GM23248 (cell line): ENCODE measurements at regions not wholly inside any gene's neighbourhood (a gene's known extent, or its start where the extent isn't known, plus 50 kb on each side); places are given as distances from the start of the nearest gene placed in this dataset.

Experiments
- DNase-seq: peaks from one replicate; pipeline ENCODE4 v3.0.0-alpha.2; 2015
- H2AFZ ChIP-seq: fragments of 200-600 bp; sonication (generic); 2 replicates; pipeline ENCODE4 v1.6.1; 2016; ENCODE audit warnings: antibody characterized with exemption
- H3F3A ChIP-seq: fragments of 200-600 bp; sonication (generic); 2 replicates; pipeline ENCODE4 v1.6.1; 2016; ENCODE audit warnings: mild to moderate bottlenecking, antibody characterized with exemption, mixed run types; ENCODE audit not compliant: insufficient read depth
- H3K27ac ChIP-seq: fragments of 200-600 bp; sonication (generic); 2 replicates; pipeline ENCODE4 v1.5.1; 2016; ENCODE audit warnings: mild to moderate bottlenecking
- H3K27me3 ChIP-seq: fragments of 200-600 bp; sonication (generic); replicated peaks from 2 replicates; pipeline ENCODE4 v1.6.1; 2016; ENCODE audit warnings: mild to moderate bottlenecking; ENCODE audit not compliant: insufficient read depth
- H3K36me3 ChIP-seq: fragments of 200-600 bp; sonication (generic); 2 replicates; pipeline ENCODE4 v1.6.1; 2016; ENCODE audit warnings: low read depth, mild to moderate bottlenecking
- H3K4me1 ChIP-seq: fragments of 200-600 bp; sonication (generic); 2 replicates; pipeline ENCODE4 v1.6.1; 2016; ENCODE audit warnings: mild to moderate bottlenecking; ENCODE audit not compliant: insufficient read depth
- H3K4me2 ChIP-seq: fragments of 200-600 bp; sonication (generic); one replicate; pipeline ENCODE4 v1.6.1; 2016; ENCODE audit warnings: mild to moderate bottlenecking; ENCODE audit not compliant: unreplicated experiment
- H3K4me3 ChIP-seq: fragments of 200-600 bp; sonication (generic); 2 replicates; pipeline ENCODE4 v1.5.1; 2016; ENCODE audit warnings: mild to moderate bottlenecking
- H3K79me2 ChIP-seq: fragments of 200-600 bp; sonication (generic); 2 replicates; pipeline ENCODE4 v1.6.1; 2016; ENCODE audit warnings: mild to moderate bottlenecking; ENCODE audit not compliant: insufficient read depth
- H3K9ac ChIP-seq: fragments of 200-600 bp; sonication (generic); 2 replicates; pipeline ENCODE4 v1.6.1; 2016; ENCODE audit warnings: mild to moderate bottlenecking
- H3K9me2 ChIP-seq: fragments of 200-600 bp; sonication (generic); 2 replicates; pipeline ENCODE4 v1.6.1; 2016; ENCODE audit warnings: mixed run types, mild to moderate bottlenecking, moderate library complexity; ENCODE audit not compliant: insufficient read depth
- H3K9me3 ChIP-seq: fragments of 200-600 bp; sonication (generic); one replicate; pipeline ENCODE4 v1.6.1; 2017; ENCODE audit warnings: low read depth
- H4K20me1 ChIP-seq: fragments of 200-600 bp; sonication (generic); 2 replicates; pipeline ENCODE4 v1.6.0; 2016; ENCODE audit not compliant: insufficient read depth
- EZH2 ChIP-seq: fragments of 200-600 bp; sonication (generic); IDR thresholded peaks from 2 replicates; pipeline ENCODE4 v1.6.1; 2018; ENCODE audit warnings: antibody characterized with exemption, mild to moderate bottlenecking; ENCODE audit not compliant: insufficient read depth, poor library complexity, severe bottlenecking
- EZH2phosphoT487 ChIP-seq: fragments of 200-600 bp; sonication (generic); IDR thresholded peaks from 2 replicates; pipeline ENCODE4 v1.6.1; 2018; ENCODE audit warnings: antibody characterized with exemption, moderate library complexity, mild to moderate bottlenecking, low read depth; ENCODE audit not compliant: insufficient read depth
- WGBS, 2 experiments: methylation state at CpG; one replicate each; pipeline ENCODE4 v1.1.6; 2015 to 2017; ENCODE audit warnings: low lambda C conversion rate in 2 of 2, low coverage in 1 of 2; ENCODE audit errors: missing lambda C conversion rate in 2 of 2; 5-methylcytosine and 5-hydroxymethylcytosine counted together
- in situ Hi-C: fragments of 300-500 bp; cut with MboI; formaldehyde crosslinking; loops from 2 replicates; pipeline ENCODE4 v1.15.0; 2020

- no peaks in the 10 kb centered on the region for H3F3A ChIP-seq
- no peak for TF ChIP-seq EZH2phosphoT487
- no peaks in the 10 kb centered on the region for H3K9me2 ChIP-seq
- no peaks in the 10 kb centered on the region for H3K79me2 ChIP-seq
- no peak overlapping the region for H3K9ac ChIP-seq
- no peak for DNase-seq
- no peak overlapping the region for H2AFZ ChIP-seq
- no peaks in the 10 kb centered on the region for H3K36me3 ChIP-seq
- H3K9me3 ChIP-seq = no peaks in the 10 kb centered on the region
- in situ Hi-C loops = no loop called here
- no peaks in the 10 kb centered on the region for H4K20me1 ChIP-seq
- H3K4me1 ChIP-seq = no peaks in the 10 kb centered on the region
- no peak overlapping the region for H3K27ac ChIP-seq
- H3K4me2 ChIP-seq = no peak overlapping the region
- no peak overlapping the region for H3K4me3 ChIP-seq
- H3K27me3 ChIP-seq = no peaks in the 10 kb centered on the region
Measured at GRCh38 chr13:61149331-61149730, 266.3 kb downstream of the PCDH20 start.

DNA sequence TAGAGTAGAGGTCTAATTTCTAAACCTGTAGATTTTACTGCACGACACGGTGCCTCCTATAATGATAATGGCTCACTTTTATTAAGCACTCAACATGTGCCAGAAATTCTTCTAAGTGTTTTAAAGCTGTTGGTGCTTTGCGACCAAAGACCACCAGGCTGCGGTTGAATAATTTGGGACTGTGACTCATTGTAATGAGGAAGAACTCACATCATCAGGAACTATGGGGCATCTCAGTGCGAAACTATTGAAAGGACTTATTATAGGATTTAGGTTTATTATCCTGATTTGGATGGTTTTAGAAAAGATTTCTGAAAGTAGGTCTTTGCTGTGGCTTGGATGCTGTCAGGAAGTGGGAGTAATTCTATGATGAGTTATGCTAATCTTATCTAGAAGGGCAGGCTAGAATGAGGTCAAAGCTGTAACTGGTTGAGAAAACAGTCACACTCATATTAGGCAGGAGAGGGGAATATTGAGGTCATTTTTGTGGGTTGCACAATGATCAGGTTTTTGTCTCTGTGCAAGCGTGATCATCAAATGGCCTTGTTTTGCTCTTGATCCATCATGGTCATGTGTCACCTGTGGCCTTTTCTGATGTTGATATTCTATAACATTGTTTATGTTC is 266.8 kb downstream of the PCDH20 start:
- TF ChIP-seq EZH2 (no peak), EZH2phosphoT487 (no peak)
- 23 to 28% methylated on average over 6 of the region's 6 CpGs for WGBS, 2 experiments
- Histone ChIP-seq H3K27me3 (no peaks in the 10 kb centered on the region), H3K4me1 (no peaks in the 10 kb centered on the region), H3F3A (no peaks in the 10 kb centered on the region), H3K9me2 (no peaks in the 10 kb centered on the region), H3K79me2 (no peaks in the 10 kb centered on the region), H2AFZ (no peak overlapping the region), H3K9ac (no peak overlapping the region), H3K36me3 (no peaks in the 10 kb centered on the region), H3K27ac (no peak overlapping the region), H3K9me3 (no peaks in the 10 kb centered on the region), H3K4me2 (no peak overlapping the region), H4K20me1 (no peaks in the 10 kb centered on the region), H3K4me3 (no peak overlapping the region)
- in situ Hi-C loops = no loop called here
- no peak for DNase-seq

- Histone ChIP-seq H3K9me2 (no peaks in the 10 kb centered on the region), H3K79me2 (no peaks in the 10 kb centered on the region), H3K9ac (no peak overlapping the region), H2AFZ (no peak overlapping the region), H4K20me1 (no peaks in the 10 kb centered on the region), H3K36me3 (no peaks in the 10 kb centered on the region), H3K9me3 (no peaks in the 10 kb centered on the region), H3K27me3 (no peaks in the 10 kb centered on the region), H3K4me3 (no peak overlapping the region), H3K27ac (no peak overlapping the region), H3K4me2 (no peak overlapping the region), H3F3A (no peaks in the 10 kb centered on the region), H3K4me1 (no peaks in the 10 kb centered on the region)
- DNase-seq = no peak
- TF ChIP-seq EZH2 = no peak
- 4 to 24% methylated on average over 1 of the region's 1 CpG for WGBS, 2 experiments
- in situ Hi-C loops = no loop called here
Measured at GRCh38 chr13:61148211-61148610, 267.4 kb downstream of the PCDH20 start.

DNA sequence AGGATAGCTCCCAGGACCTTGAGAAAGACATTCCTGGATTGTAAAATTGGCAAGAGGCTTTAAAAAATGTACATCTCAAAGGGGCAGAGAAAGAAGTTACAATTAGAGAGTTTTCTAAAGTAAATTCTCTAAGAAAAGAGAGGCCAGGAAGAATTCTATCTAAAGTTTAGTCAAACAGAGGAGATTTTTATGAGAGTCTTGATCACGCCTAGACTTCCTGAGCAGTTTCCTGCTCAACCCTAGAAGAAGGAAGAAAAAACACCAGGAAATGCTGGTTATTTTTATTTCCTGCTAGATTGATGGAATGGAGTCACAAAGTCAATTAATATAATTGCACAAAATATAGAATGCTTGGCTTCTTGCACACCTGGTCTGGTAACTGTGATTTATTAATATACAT is 269.1 kb downstream of the PCDH20 start:
- no peaks in the 10 kb centered on the region for H3K27me3 ChIP-seq
- H3K79me2 ChIP-seq = no peaks in the 10 kb centered on the region
- no peak overlapping the region for H3K9ac ChIP-seq
- WGBS, 2 experiments = 12 to 19% methylated on average over 1 of the region's 1 CpG
- no peaks in the 10 kb centered on the region for H3K36me3 ChIP-seq
- no peak overlapping the region for H3K4me2 ChIP-seq
- TF ChIP-seq EZH2 = no peak
- TF ChIP-seq EZH2phosphoT487 = no peak
- in situ Hi-C loops = no loop called here
- no peaks in the 10 kb centered on the region for H3F3A ChIP-seq
- no peak overlapping the region for H3K4me3 ChIP-seq
- H3K9me3 ChIP-seq = no peaks in the 10 kb centered on the region
- no peak for DNase-seq
- H3K4me1 ChIP-seq = no peaks in the 10 kb centered on the region
- no peak overlapping the region for H2AFZ ChIP-seq
- no peaks in the 10 kb centered on the region for H4K20me1 ChIP-seq
- no peak overlapping the region for H3K27ac ChIP-seq
- no peaks in the 10 kb centered on the region for H3K9me2 ChIP-seq

DNA sequence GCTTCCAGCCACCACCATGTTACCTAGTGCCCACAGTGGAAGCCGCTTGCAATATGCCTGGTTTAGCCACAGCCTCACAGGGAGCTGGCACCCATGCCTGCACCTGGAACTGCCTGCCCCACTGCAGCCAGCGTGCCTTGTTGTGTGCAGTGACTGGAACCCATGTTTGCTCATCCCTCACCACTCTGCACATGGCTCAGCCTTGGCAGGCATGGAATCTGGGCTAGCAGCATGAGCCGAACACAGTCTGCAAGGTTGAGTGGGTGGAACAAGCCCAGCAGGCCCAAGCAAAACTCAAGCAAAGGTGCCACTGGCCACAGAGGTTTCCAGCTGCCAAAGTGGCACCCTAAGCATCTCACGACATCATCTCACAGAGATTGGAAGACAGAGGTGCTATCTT is 269.5 kb downstream of the PCDH20 start:
- DNase-seq = no peak
- H3K9me3 ChIP-seq = no peaks in the 10 kb centered on the region
- H3F3A ChIP-seq = no peaks in the 10 kb centered on the region
- H3K9me2 ChIP-seq = no peaks in the 10 kb centered on the region
- no peaks in the 10 kb centered on the region for H3K4me1 ChIP-seq
- 7 to 13% methylated on average over 4 of the region's 4 CpGs for WGBS, 2 experiments
- no peak overlapping the region for H3K4me2 ChIP-seq
- H3K79me2 ChIP-seq = no peaks in the 10 kb centered on the region
- no peak overlapping the region for H3K4me3 ChIP-seq
- H3K27ac ChIP-seq = no peak overlapping the region
- H3K9ac ChIP-seq = no peak overlapping the region
- no peak overlapping the region for H2AFZ ChIP-seq
- H4K20me1 ChIP-seq = no peaks in the 10 kb centered on the region
- H3K27me3 ChIP-seq = no peaks in the 10 kb centered on the region
- H3K36me3 ChIP-seq = no peaks in the 10 kb centered on the region
- in situ Hi-C loops = no loop called here
- no peak for TF ChIP-seq EZH2phosphoT487
- no peak for TF ChIP-seq EZH2
